Inferior parietal cortex (tissue), 1 donor: ENCODE measurements at regions not wholly inside any gene's neighbourhood (a gene's known extent, or its start where the extent isn't known, plus 50 kb on each side); places are given as distances from the start of the nearest gene placed in this dataset.

Source experiments
- DNase-seq: peaks from one replicate; pipeline ENCODE4 v3.0.0-alpha.2; 2016; ENCODE audit errors: extremely low spot score

DNA sequence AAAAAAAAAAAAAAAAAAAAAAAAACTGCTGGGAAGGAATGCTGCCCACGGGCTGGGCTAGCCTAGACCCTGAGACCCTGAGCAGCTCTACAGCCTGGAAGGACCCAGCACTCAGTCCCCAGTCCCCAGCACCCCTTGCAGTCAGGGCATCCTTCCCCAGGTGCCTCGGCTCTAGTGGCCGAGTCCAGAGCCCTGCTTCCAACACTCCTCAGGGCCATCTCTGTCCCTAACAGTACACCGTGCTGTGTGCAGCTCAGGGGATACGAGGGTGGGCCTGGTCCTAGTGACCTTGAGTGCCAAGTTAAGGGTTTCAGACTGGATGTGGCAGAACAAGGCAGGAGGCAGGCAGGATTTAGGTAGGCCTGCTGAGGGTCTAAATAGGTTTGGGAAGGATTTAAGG is 50.2 kb upstream of the LRP8 start:
- no peak for DNase-seq

DNA sequence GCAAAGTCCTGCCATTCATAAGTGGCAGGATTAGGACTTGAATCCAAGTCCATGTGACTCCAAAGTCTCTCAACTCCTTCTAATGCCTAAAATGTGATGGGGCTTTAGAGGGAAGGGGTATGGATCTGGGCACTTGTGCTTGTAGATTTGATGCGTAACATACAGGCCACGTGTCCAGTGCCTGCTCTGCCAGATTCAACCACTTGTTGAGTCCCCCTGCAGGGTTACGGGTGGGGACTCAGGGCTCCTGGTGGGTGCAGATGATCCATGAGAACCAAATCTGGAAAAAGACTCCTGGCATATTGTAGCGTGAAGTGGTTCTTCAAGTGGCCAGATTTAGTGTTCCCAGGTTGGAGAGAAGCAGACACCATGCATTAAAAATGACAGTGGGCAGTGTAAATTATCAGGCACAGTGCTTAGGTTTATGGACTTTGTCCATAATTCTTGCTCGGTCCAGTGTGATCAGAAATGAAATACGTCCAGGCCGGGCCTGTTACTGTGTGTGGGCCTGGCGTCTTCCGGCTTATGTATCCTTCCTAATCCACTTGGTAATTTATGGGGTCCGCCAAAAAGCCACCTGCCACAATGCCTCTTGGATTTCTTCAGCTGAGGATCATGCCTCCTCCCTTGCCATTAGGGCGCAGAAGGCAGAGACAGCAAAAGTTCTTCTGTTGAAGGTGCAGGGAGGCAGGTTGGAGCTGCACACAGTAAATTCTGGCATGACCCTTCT is 51.2 kb upstream of the LRP8 start:
- no peak for DNase-seq

DNA sequence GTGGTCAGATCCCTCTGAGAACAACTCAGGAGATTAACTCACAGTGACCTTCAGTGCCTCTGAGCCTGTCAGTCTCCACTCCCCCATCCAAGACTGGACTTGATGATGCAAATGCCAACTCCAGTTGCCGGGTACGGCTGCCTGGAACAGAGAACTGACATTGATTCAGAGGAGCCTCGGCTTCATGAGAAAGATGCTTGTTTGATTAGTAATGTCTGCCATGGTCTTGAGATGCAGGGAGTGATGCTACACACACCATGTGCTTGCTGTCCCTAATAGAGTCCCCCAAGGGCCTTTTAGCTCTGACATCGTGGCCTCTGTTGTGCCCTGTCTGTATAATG is 51.8 kb upstream of the LRP8 start:
- no peak for DNase-seq

DNA sequence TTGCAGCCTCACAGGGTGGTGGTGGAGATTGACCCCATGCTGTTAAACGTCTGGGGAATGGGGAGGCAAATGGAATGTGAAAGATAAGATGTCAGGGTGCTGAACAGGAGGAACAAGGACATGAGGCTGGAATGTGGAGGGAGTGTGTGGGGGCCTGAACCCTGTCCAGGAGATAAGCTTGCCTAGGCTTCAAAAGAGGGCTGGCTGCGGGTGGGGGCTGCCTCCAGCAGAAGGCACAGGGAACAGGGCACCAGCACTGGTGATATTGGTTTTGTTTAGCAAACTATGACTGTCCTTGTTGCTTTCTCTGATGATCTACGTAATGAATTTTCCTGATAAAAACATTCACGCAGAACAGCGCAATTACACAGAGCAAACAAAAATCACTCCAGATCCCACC is 52.4 kb upstream of the LRP8 start:
- no peak for DNase-seq

DNA sequence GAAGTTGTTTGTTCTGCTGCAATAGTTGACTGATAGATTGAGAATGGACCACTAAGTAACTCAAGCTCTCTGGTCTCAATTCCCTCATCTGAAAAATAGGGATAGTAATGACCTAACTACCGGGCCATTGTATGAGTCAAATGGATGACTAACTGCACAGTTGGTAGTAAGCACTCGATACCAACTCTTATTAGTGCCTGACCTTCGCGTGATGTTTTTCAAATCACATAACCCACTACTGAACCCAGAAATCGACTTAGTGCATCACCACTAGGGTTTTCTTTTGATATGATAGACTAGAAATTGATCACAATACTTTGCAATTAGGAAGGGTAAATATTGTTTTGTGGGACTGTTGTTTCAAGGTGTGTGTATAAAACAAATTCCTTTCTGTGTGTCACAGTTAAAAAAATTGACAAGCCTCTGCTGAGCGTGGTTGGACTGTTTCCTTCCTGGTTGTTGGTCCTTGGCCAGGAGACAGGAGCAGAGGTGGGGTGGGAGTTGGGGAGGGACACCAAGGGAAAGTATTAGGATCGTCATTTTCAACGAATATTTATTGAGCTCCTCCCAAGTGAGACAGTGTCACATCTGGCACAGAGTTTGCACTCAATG is 54.0 kb upstream of the LRP8 start:
- no peak for DNase-seq

DNA sequence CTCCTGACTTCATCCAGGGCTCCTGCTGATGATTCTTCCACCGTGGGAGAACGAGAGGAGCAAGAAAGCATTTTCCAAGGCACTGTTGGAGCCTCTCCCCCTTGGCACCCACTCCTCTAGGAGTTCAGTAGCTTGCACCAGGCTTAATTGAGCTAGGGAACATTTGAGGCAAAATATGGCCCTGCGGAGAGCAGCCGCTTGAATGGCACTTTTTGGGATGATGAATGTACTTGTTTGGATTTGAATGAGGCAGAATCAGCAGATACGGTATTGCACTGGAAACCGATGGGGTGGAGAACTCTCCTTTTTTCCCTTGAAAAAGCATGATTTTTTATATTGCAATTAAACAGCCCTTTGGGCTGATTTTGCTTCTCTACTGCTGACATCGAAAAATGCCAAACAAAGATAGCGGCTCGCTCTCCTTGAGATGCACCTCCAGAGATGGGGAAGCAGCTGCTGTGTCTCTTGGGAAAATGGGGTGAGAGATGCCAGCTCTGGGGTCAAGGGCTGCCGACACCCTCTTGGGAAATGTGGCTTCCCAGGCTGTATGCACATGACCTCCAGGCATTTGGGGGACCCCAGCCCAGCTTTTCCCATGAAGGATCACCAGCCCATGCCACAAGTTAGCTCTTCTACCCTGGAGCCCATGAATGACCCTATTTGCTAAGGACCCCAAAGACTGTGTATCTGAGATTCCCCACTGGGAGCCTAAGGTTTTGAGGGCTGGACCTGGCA is 55.4 kb upstream of the LRP8 start:
- no peak for DNase-seq

DNA sequence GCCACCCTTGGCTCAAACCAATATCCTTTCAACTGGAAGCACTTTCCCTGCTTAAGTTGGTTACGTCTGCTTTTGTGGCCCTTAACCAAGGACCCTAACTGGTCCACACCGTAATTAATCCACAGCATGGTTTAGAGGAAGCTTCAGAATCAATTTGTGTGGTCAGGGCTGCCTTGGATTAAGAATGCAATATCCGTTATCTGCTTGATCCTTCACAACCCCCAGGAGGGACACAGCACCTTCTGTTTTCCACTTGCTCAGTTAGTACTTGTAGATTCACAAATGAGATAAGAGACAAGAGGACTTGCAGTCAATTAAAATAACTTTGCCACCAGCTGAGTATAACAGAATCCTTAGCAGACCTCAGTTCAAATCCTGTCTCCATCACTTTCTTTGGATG is 56.9 kb upstream of the LRP8 start:
- DNase-seq = no peak

DNA sequence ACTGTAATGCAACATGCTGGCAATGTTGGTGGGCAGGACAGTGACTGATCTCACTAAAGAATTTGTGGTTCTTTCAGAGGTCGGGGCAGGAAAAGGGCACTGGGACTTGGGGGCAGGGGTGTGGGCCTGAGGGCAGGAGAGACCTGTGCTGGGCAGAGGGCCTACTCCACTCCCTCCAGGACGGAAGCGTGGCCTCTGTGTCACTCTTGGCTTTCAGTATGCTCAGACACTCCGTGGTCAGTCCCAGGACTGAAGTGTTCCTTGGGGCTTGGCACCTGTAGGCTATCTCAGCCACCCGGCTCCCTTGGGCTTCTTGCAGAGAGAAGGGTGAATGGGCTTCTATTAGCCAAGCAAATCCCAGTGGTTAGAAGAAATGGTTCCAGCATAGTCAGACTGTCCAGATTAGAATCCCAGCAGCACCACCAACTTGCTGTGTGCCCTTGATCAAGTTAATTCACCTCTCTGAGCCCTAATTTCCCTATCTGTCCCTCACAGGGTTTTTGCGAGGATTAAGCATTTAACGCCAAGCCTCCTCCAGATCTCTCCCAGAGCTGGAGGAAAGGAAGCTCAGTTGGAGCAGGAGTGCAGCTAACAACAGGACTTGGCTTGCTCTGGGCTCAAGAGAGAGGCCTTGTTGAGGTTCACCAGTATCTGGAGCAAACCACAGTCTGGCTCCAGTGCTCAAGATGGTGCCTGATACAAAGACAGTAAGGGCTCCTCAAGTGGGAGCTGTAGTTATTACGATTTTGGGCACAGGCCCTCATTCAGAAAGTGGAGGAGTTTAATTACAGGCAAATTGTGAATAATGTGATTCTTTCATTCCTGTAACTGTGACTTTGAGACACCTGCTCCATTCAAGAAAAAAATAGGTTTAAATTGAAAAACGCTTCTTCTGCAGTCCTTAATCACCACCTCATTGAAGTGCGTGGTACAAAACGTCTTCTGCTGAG is 57.7 kb upstream of the LRP8 start:
- DNase-seq = no peak

DNA sequence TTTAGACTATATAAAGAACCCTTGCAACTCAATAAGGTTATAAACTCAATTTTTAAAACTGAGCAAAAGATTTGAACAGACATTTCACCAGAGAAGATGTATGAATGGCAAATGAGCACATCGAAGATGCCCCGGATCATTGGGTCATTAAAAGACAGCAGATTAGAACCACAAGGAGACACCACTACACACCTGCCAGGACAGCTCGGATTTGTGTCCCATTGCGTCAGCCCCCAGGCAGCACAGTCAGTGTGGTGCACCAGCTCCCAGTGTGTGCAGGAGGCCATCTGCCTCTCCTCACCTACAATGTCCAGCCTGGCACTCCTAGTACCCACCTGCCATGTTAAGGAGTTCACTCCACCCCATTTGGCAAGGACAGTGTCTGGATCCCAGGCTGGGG is 61.1 kb upstream of the LRP8 start:
- no peak for DNase-seq

DNA sequence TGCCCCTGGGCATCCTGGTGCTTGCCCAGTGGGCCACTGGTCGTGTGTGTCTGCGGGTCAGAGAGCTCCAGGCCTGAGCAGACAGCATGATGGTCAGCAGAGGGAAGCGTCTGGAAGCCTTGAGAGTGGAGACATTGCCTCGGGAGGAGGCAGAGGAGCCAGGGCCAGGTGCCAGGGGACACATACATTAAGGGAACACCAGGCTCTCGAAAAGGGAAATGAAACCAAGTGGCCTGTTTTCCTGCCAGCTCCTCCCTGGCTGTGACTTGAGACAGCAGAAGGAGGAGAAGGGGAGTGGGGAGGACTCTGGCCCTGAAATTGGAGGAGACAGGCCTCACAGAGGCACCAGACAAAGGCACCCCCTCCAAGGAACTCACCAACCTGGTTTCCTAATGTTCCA is 62.4 kb upstream of the LRP8 start:
- DNase-seq = peak; percentile 11

DNA sequence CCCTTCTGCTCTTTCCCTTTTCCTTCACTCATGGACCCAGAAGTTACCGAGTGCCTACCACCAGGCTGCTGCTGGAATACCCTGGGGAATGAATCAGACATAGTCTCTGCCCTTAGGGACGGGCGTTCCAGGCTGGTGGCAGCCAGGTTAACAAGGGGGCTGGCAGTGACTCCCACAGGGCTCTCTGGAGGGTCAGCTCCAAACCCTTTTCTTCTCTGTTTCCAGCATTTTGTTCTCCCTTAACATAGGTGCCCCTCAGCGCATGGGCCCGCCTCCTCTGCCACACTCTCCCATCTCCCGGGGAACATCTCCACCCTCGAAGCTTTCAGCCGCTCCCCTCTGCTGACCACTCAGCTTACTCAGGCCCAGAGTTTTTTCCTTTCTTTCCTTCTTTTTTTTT is 62.9 kb upstream of the LRP8 start:
- DNase-seq = no peak

DNA sequence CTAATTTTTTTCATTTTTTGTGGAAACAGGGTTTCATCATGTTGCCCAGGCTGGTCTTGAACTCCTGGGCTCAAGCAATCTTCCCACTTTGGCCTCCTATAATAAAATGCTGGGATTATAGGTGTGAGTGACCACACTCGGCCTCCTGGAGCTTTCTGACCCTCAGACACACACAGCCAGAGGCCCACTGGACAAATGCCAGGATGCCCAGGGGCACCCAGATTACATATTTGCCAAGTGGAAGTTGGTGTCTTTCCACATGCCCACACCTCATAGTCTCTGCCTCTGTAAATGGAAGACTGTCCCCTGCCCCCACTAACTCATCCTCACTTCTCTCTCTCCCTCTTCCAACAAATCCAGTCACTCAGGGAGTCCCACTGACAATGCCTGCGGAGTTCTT is 63.4 kb upstream of the LRP8 start:
- DNase-seq = no peak

DNA sequence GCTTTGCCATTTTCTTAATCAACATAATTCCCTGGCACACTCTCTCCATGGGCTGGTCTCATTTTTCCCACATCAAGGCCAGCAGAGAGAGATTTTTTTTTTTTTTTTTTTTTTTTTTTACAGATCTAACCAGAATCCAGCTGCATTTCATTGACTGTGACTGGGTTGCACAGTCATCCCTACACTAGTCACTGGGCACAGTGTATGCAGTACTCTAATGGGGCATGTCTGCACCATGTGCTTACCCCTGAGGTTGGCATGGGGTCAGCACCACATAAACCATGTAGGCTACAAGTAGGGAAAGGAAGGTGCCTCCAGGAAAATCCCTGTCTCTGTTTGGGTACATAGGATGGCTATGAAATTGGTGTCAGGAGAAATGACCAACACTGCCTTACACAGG is 64.1 kb upstream of the LRP8 start:
- DNase-seq = no peak

DNA sequence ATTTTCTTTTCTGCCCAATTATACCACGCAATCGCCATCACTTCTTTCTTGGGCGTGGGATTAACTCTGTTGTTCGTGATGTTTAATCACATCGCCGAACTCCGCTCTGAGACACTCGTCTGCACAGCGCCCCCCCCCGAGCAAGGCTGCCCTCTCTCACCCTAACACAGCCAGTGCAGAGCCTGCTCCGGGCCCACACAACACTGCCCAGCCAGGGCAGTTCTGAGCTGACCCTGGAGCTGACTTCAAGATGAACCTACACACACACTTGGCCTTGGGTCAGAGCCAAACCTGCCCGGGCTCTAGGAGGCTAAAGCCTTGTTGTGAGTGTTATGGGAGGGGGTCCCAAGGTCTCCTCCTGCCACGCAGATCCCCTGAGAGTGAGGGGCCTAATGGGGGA is 64.6 kb upstream of the LRP8 start:
- DNase-seq = no peak

DNA sequence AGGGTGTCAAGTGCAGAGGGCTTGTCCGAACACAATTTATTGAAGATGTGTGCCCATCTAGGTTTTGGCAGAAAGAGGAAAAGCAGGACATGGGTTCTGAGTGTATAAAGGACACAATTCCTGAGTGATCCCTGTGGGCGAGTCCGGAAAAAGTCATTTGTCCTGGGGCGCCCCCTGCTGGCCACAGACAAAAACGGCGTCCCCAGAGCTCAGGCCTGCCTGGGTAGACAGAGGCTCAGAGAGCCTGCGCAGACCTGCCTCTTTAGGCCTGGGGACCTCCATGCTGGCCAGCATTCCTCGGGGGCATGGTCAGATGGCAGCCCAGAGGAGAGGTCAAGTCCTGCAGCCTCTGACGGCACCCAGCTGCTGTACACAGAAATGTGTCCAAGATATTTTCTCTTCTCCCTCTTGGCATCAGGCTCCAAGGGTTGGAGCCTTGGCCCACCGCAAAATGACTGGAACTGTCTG is 65.5 kb upstream of the LRP8 start:
- DNase-seq = peak; percentile 93

DNA sequence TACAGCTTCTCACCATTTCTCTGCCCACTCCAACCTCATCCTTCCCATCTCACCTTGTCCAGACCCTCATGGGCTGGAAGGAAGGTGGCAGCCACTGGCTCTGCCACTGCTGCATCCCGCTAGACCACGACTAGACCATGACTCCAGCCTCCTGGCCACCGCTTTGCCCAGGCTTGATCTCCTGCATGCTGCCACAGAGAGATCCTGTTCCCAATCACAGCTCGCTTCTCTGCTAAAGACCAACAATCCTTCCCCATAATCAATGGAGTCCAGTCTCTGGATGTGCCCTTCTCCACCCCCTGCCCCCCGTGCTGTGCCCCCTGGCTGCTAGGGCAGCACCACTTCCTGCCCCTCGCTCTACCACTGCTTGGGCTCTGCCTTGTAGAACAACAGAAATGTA is 64.9 kb upstream of the DMRTB1 start:
- DNase-seq = no peak

DNA sequence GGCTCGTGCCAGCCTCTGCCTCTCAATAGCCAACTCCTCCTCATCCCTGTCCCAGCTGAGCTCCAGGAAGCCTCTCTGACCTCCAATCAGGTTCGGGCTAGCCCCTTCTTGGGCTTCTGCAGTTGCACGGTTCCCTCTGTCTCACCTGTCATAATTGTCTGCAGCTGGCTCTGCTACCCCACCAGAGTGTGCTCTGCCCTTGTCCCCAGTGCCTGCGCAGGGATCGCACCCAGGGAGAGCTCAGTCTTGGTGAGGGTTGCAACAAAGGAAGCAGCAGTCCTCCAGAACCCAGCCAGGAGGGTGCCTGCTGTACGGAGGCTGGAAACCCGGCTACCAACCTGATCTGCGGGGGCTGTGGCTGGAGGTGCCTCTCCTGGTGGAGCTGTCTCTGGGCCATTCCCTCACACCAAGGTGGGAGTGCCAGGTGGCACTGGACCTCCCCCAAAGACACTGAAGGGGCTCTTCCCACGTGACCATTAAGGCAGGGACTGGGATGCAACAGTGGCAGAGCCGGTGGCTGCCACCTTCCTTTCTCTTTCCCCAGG is 63.5 kb upstream of the DMRTB1 start:
- no peak for DNase-seq

DNA sequence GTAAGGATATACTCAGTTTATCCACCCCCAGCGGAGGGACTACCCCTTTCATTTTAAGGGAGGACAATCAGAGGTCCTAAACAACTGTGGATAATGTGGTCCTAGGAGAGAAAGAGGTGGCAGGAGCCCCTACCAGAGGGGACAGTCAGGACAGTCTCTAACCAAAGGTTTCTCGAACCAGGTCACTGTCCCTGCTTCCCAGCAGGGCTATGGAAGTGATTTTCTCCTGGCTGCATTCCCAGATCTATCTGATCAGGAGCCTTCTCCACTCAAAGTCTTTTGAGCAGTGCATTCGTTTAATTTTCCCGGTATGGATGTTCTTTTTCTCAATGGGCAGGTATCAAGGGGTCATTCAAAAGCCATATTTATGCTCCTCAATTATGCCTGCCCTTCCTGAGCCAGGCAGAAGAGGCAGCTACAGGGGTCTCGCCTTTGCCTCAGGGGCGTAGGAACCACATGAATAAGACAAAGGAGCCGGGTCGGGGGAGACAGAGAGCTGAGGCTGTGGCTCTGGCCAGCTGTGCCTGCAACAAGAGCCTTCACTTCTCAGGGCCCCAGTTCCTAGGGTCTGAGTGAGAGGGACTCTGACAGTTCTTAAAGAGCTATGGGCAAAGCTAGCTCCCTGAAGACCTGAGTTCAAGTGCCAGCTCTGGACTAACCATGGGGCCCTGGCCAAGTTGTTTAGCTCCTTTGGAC is 62.5 kb upstream of the DMRTB1 start:
- no peak for DNase-seq

DNA sequence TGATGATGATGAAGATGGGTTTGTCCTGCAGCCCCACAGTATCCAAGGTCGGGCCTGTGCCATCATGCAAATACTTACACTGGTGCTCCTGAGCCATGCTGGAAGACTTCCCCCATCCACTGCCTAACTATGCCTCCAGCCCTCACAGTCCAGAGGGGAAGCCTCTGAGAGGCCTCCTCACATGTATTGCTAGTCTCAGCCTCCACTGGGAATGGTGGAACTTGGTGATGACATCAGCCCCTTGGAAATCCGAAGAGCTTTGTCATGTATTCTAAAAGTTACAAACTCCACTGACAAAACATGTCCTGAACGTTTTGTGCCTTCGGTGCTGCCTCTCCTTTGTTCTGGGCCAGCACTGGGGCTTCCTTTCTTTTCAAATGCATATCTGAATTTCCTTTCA is 61.1 kb upstream of the DMRTB1 start:
- no peak for DNase-seq

DNA sequence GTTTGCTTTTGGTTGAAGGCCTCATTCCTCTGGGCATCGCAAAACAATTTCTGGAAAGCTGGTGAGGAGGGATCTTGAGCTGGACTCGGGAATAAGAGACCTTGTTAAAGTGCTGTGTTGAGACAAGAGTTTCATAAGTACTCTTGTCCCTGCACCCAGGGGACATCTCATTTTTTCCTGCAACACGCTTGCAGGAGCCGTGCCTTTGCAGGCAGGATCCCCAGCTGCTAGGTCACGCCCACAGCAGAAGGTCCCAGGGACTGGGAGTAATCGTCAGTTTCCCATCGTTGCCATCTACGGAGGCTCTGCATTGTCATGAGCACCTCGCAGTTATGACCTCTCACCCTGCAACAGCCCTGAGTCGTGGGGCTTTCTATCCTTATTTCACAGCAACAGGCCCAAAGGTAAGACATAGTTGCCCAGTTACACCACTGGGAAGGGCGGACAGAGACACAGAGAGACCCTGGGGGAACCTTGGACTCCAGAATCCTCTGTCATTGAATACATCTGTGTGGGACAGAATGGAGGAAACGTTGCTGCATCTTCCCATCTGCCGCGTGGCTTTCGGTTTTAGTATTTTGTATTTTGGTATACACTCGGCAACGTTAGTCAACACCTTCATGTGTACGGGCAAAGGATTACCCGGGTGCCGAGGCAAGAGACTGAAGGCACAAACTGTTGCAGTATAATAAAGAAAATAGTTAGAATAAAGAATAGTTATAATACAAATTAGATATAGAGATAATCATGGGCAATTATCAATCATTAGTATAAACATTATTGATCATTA is 60.4 kb upstream of the DMRTB1 start:
- DNase-seq = no peak
